GM19455 (cell line): ENCODE measurements at regions not wholly inside any gene's neighbourhood (a gene's known extent, or its start where the extent isn't known, plus 50 kb on each side); places are given as distances from the start of the nearest gene placed in this dataset.
"Not testable (repeated sequence)": the region's sequence is repeated elsewhere in the genome, so short reads cannot be mapped to it uniquely, and the experiment has no call there.

Experiments
- ATAC-seq: cut with Tn5 transposase; IDR thresholded peaks from one replicate; pipeline ENCODE4 v1.9.1; 2021; ENCODE audit not compliant: unreplicated experiment

GRCh38 chr1:14177866-14178265 lies 420.6 kb upstream of the KAZN start:
- not testable (repeated sequence) for ATAC-seq

- ATAC-seq = no peak
Observed at GRCh38 chr1:14180738-14181137, 417.7 kb upstream of the KAZN start.

GRCh38 chr1:14181191-14181795 lies 417.2 kb upstream of the KAZN start:
- no peak for ATAC-seq

- ATAC-seq = no peak
Observed at GRCh38 chr1:14182856-14183255, 415.6 kb upstream of the KAZN start.

- ATAC-seq = no peak
Observed at GRCh38 chr1:14183329-14183728, 415.2 kb upstream of the KAZN start.

- ATAC-seq = no peak
Observed at GRCh38 chr1:14184454-14184853, 414.0 kb upstream of the KAZN start.

GRCh38 chr1:14189381-14189780 lies 409.1 kb upstream of the KAZN start:
- ATAC-seq = no peak

- ATAC-seq = no peak
Observed at GRCh38 chr1:14190508-14190907, 408.0 kb upstream of the KAZN start.

- ATAC-seq = no peak
Observed at GRCh38 chr1:14194511-14194910, 404.0 kb upstream of the KAZN start.

GRCh38 chr1:14205066-14205465 lies 393.4 kb upstream of the KAZN start:
- no peak for ATAC-seq

- ATAC-seq = no peak
Observed at GRCh38 chr1:14215151-14215550, 383.3 kb upstream of the KAZN start.

GRCh38 chr1:14217384-14217783 lies 381.1 kb upstream of the KAZN start:
- no peak for ATAC-seq

- no peak for ATAC-seq
Observed at GRCh38 chr1:14220324-14220723, 378.2 kb upstream of the KAZN start.

- ATAC-seq = no peak
Observed at GRCh38 chr1:14220811-14221210, 377.7 kb upstream of the KAZN start.

- ATAC-seq = no peak
Observed at GRCh38 chr1:14222086-14222485, 376.4 kb upstream of the KAZN start.

- no peak for ATAC-seq
Observed at GRCh38 chr1:14228677-14229076, 369.8 kb upstream of the KAZN start.

- no peak for ATAC-seq
Observed at GRCh38 chr1:14233510-14233909, 365.0 kb upstream of the KAZN start.

- no peak for ATAC-seq
Observed at GRCh38 chr1:14236097-14236496, 362.4 kb upstream of the KAZN start.

GRCh38 chr1:14238472-14239307 lies 359.8 kb upstream of the KAZN start:
- no peak for ATAC-seq

- no peak for ATAC-seq
Observed at GRCh38 chr1:14240265-14240664, 358.2 kb upstream of the KAZN start.

GRCh38 chr1:14242123-14242522 lies 356.4 kb upstream of the KAZN start:
- ATAC-seq = no peak

GRCh38 chr1:14242870-14243269 lies 355.6 kb upstream of the KAZN start:
- no peak for ATAC-seq

GRCh38 chr1:14245954-14246353 lies 352.5 kb upstream of the KAZN start:
- ATAC-seq = no peak
